RWPE1 (cell line): ENCODE measurements at regions not wholly inside any gene's neighbourhood (a gene's known extent, or its start where the extent isn't known, plus 50 kb on each side); places are given as distances from the start of the nearest gene placed in this dataset.
"Not testable (repeated sequence)": the region's sequence is repeated elsewhere in the genome, so short reads cannot be mapped to it uniquely, and the experiment has no call there.

Experiments used
- CTCF ChIA-PET: fragments of 350-600 bp; sonication (Branson Sonifier 250); formaldehyde crosslinking; extraction: SDS; loops from one replicate; lab custom pipeline; 2021; lab: Yijun Ruan, JAX
- POLR2A ChIA-PET: fragments of 400-600 bp; formaldehyde crosslinking; extraction: SDS; loops from one replicate; lab custom pipeline; 2020; ENCODE audit warnings: antibody characterized with exemption; ENCODE audit not compliant: low non-redundant PET; lab: Yijun Ruan, JAX
- DNase-seq: peaks from one replicate; pipeline ENCODE4 v3.0.0; 2012; ENCODE audit warnings: low spot score
- H3K27ac ChIP-seq: fragments of 450-650 bp; 2 replicates; pipeline ENCODE4 v1.5.1; 2017
- TF ChIP-seq, protein P1 (sequence below): fragments of 450-650 bp; conservative IDR thresholded peaks from 2 replicates; pipeline ENCODE4 v1.5.1; 2017; ENCODE audit warnings: low read depth, mild to moderate bottlenecking

DNA sequence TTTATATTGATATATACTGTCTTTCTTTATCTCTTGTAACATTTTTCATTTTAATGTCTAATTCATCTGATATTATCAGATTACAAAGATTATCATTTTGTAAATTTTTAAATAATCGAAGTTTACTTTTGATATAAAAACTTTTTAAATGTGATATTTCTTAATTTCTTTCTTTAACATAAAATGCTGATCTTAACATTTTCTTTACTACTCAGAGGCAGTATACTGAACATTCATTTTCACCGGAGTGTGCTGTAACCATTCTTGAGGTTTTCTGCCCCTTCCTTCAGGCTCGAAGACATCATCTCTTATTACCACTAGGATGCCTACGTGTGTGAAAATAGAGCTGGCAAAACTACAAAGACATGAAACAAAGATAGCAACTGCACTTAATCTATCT lies 186.9 kb downstream of the DIO2 start:
- ChIA-PET POLR2A (no interaction called here), CTCF (no interaction called here)
- TF ChIP-seq, protein P1, sequence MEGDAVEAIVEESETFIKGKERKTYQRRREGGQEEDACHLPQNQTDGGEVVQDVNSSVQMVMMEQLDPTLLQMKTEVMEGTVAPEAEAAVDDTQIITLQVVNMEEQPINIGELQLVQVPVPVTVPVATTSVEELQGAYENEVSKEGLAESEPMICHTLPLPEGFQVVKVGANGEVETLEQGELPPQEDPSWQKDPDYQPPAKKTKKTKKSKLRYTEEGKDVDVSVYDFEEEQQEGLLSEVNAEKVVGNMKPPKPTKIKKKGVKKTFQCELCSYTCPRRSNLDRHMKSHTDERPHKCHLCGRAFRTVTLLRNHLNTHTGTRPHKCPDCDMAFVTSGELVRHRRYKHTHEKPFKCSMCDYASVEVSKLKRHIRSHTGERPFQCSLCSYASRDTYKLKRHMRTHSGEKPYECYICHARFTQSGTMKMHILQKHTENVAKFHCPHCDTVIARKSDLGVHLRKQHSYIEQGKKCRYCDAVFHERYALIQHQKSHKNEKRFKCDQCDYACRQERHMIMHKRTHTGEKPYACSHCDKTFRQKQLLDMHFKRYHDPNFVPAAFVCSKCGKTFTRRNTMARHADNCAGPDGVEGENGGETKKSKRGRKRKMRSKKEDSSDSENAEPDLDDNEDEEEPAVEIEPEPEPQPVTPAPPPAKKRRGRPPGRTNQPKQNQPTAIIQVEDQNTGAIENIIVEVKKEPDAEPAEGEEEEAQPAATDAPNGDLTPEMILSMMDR: no peak
- no peak for DNase-seq
- H3K27ac ChIP-seq: no peak overlapping the region

DNA sequence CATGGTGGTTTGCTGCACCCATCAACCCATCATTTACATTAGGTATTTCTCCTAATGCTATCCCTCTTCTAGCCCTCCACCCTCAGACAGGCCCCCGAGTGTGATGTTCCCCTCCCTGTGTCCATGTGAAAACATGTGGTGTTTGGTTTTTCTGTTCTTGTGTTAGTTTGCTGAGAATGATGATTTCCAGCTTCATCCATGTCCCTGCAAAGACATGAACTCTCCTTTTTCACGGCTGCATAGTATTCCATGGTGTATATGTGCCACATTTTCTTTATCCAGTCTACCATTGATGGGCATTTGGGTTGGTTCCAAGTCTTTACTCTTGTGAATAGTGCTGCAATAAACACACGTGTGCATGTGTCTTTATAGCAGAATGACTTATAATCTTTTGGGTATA lies 192.8 kb downstream of the DIO2 start:
- CTCF ChIA-PET, POLR2A ChIA-PET, DNase-seq, H3K27ac ChIP-seq: not testable (repeated sequence)

DNA sequence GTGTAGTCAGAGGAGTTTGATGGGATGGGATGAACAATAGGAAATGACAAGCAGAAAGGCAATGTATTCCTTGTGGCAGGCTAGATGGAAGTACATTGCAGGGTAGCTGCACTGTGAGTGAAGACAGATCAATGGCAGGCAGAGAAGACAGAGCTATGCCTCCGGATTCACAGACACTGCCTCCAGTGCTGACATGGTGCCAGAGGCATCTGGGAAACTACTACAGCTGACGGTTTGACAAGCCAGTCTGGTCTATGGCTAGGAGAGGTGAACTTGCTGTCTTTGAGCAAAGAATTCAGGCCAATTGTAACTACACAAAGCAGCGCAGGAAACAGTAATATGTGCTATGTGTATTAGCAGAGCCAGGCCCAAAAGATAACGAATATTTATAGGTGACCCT lies 193.5 kb downstream of the DIO2 start:
- ChIA-PET POLR2A (no interaction called here), CTCF (no interaction called here)
- H3K27ac ChIP-seq: no peak overlapping the region
- TF ChIP-seq, protein P1: no peak
- no peak for DNase-seq

DNA sequence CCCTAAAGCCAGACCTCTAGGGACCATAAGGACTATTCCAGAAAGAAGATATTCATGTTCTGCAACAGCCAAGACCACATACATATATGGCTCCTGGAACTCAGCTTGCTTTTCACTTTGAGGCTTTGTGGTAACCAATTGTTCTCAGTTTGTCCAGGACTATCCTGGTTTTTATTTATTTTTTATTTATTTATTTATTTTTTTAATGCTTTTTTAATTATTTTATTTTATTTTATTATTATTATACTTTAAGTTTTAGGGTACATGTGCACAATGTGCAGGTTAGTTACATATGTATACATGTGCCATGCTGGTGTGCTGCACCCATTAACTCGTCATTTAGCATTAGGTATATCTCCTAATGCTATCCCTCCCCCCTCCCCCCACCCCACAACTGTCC lies 201.1 kb downstream of the DIO2 start:
- H3K27ac ChIP-seq, DNase-seq, CTCF ChIA-PET, POLR2A ChIA-PET: not testable (repeated sequence)

DNA sequence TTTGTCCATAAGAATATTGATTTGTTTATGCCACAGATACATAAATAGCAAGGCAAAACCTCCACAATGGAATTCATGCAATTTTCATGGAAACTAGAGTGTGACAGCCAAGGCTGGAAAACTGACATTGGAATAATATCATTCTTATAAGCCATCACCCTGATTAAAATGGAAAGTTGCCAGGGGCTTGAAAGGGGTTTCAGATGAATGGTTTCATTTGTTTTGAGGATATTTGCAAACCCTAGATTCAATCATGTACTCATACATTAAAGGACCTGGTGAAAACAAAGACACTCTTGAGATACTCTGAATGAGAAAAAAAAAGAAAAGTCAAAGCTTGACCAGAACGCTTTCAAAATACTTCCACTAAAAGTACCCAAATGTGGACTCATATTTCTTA lies 205.7 kb downstream of the DIO2 start:
- DNase-seq: no peak
- ChIA-PET CTCF (no interaction called here), POLR2A (no interaction called here)
- no peak overlapping the region for H3K27ac ChIP-seq
- TF ChIP-seq, protein P1: no peak

DNA sequence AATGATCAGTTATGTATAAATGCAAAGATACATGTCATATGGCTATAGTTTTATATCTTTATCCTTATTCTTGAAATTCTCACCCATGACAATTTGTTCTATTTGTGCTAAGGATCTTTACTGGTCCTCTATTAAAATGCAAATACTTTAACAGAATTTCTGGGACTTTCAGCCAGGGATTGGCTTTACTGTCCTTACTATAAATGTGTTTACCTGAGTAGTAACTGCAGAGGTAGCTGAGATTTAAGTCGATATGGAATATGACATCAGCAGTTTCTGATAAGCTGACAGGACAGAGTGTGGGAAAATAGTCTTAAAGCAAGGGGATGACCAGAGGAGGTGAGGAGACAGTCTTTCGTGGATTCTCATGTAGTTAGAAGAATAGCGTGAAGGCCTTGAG lies 206.4 kb downstream of the DIO2 start:
- no peak overlapping the region for H3K27ac ChIP-seq
- DNase-seq: no peak
- CTCF ChIA-PET: no interaction called here
- TF ChIP-seq, protein P1: no peak
- POLR2A ChIA-PET: no interaction called here

DNA sequence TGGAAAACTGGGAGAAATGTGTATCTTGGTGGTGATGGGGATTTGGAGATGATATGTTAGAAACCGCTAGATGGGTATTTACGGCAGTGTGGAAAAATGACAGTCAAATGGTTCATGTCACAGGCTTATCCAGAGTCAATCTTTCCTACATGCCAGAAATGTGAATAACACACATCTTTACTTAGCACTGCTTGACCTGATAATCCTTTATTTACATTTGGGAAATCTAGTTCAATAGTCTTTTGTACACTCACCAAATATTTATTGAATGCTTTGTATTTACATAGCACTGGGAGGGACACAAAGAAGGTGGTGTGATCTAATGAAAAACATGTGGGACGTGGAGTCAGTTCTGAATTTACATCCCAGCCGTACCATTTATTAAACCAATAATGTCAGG lies 208.2 kb downstream of the DIO2 start:
- ChIA-PET POLR2A (no interaction called here), CTCF (no interaction called here)
- no peak overlapping the region for H3K27ac ChIP-seq
- DNase-seq: no peak
- TF ChIP-seq, protein P1: no peak
